Ascending aorta (tissue), 2 donors: ENCODE measurements at regions not wholly inside any gene's neighbourhood (a gene's known extent, or its start where the extent isn't known, plus 50 kb on each side); places are given as distances from the start of the nearest gene placed in this dataset.

ENCODE experiments used
- DNase-seq, 2 donors: peaks; one replicate each; pipeline ENCODE4 v3.0.0-alpha.2; 2019; ENCODE audit warnings: low spot score in 2 of 2
- H3K27ac ChIP-seq, 2 donors: fragments of 200-600 bp; sonication (generic); one replicate each; pipeline ENCODE4 v1.5.1; 2016 to 2017; ENCODE audit warnings: mild to moderate bottlenecking in 1 of 2
- H3K27me3 ChIP-seq: fragments of 200-600 bp; sonication (generic); one replicate; pipeline ENCODE4 v1.5.1; 2017
- H3K36me3 ChIP-seq, 2 donors: fragments of 200-600 bp; sonication (generic); one replicate each; pipeline ENCODE4 v1.5.1; 2016
- H3K4me1 ChIP-seq, 2 donors: fragments of 200-600 bp; sonication (generic); one replicate each; pipeline ENCODE4 v1.5.1; 2016 to 2017; ENCODE audit warnings: mild to moderate bottlenecking in 1 of 2
- H3K4me3 ChIP-seq, 2 donors: fragments of 200-600 bp; sonication (generic); one replicate each; pipeline ENCODE4 v1.5.1; 2016 to 2017; ENCODE audit warnings: mild to moderate bottlenecking in 1 of 2
- H3K9me3 ChIP-seq, 2 donors: fragments of 200-600 bp; sonication (generic); one replicate each; pipeline ENCODE4 v1.5.1; 2016
- intact Hi-C: fragments of 100-400 bp; cut with DNase I; formaldehyde crosslinking; loops from one replicate; pipeline ENCODE4 v1.15.1; 2023
- TF ChIP-seq, protein P1 (sequence below), 3 experiments: fragments of 200-600 bp in 2 of 3; fragments of 450-650 bp in 1 of 3; sonication (generic) in 2 of 3; IDR thresholded peaks; one replicate each; pipeline ENCODE4 v1.5.1; 2016 to 2019; ENCODE audit warnings: antibody characterized with exemption in 3 of 3, mild to moderate bottlenecking in 1 of 3, moderate library complexity in 1 of 3

- Histone ChIP-seq H3K4me3 (no peak overlapping the region), H3K27me3 (no peaks in the 10 kb centered on the region), H3K4me1 (no peaks in the 10 kb centered on the region), H3K27ac (no peak overlapping the region), H3K36me3 (no peaks in the 10 kb centered on the region), H3K9me3 (no peaks in the 10 kb centered on the region)
- DNase-seq = no peak
- intact Hi-C loops = no loop called here
- TF ChIP-seq, protein P1, sequence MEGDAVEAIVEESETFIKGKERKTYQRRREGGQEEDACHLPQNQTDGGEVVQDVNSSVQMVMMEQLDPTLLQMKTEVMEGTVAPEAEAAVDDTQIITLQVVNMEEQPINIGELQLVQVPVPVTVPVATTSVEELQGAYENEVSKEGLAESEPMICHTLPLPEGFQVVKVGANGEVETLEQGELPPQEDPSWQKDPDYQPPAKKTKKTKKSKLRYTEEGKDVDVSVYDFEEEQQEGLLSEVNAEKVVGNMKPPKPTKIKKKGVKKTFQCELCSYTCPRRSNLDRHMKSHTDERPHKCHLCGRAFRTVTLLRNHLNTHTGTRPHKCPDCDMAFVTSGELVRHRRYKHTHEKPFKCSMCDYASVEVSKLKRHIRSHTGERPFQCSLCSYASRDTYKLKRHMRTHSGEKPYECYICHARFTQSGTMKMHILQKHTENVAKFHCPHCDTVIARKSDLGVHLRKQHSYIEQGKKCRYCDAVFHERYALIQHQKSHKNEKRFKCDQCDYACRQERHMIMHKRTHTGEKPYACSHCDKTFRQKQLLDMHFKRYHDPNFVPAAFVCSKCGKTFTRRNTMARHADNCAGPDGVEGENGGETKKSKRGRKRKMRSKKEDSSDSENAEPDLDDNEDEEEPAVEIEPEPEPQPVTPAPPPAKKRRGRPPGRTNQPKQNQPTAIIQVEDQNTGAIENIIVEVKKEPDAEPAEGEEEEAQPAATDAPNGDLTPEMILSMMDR (IDR thresholded peaks at IDR 0.05) = no peak
These were observed 340.0 kb downstream of the FBXW7 start for GRCh38 chr4:152195888-152196287.

- H3K27me3 ChIP-seq = no peaks in the 10 kb centered on the region
- intact Hi-C loops = no loop called here
- no peak for DNase-seq
- no peaks in the 10 kb centered on the region for H3K36me3 ChIP-seq
- TF ChIP-seq, protein P1 (IDR thresholded peaks at IDR 0.05) = no peak
- H3K9me3 ChIP-seq = no peaks in the 10 kb centered on the region
- no peak overlapping the region for H3K4me3 ChIP-seq
- H3K4me1 ChIP-seq = no peaks in the 10 kb centered on the region
- no peak overlapping the region for H3K27ac ChIP-seq
These were observed 342.8 kb downstream of the FBXW7 start for GRCh38 chr4:152193059-152193458.

- Histone ChIP-seq H3K9me3 (no peaks in the 10 kb centered on the region), H3K4me1 (no peaks in the 10 kb centered on the region), H3K4me3 (no peak overlapping the region), H3K36me3 (no peaks in the 10 kb centered on the region), H3K27ac (no peak overlapping the region), H3K27me3 (no peaks in the 10 kb centered on the region)
- TF ChIP-seq, protein P1 (IDR thresholded peaks at IDR 0.05) = no peak
- intact Hi-C loops = no loop called here
- no peak for DNase-seq
These were observed 345.0 kb downstream of the FBXW7 start for GRCh38 chr4:152190907-152191306.

DNA sequence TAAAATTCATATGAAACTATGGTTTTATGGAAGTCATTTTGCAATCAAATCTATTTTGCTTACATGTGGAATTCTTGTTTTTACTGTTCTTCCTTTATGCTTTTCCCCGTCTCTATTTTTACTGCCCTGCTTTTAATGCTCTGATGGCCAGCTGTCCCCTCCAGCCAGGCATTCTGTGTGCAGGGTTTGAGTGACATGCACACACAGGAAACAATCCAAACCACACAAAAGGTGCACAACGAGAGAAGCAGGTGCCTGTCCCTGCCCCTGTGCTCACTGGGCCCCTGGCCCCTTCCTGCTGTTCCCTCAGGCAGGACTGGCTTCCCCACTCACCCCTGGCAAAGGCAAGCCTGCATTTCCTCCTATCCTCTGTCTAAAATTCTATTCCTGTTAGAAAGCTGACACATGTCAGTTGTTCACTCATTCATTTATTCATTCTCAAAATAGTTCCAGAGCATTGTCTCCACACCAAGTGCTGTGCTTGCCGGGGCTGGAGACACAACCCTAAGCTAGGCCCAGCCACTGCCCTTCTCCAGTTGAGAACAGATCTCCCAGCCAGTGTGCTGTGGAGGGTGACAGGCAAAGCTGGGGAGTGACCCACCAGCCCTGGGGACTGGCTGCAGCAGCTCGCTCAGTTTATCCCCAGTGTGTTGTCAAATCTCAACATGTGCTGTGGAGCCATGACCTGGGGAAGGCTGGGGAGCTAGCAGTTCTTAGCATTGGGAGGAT lies 346.3 kb downstream of the FBXW7 start:
- no peaks in the 10 kb centered on the region for H3K36me3 ChIP-seq
- no peaks in the 10 kb centered on the region for H3K27me3 ChIP-seq
- no peaks in the 10 kb centered on the region for H3K4me1 ChIP-seq
- intact Hi-C loops = no loop called here
- no peak overlapping the region for H3K4me3 ChIP-seq
- no peak for DNase-seq
- H3K27ac ChIP-seq = no peak overlapping the region
- no peaks in the 10 kb centered on the region for H3K9me3 ChIP-seq
- TF ChIP-seq, protein P1 (IDR thresholded peaks at IDR 0.05) = no peak

DNA sequence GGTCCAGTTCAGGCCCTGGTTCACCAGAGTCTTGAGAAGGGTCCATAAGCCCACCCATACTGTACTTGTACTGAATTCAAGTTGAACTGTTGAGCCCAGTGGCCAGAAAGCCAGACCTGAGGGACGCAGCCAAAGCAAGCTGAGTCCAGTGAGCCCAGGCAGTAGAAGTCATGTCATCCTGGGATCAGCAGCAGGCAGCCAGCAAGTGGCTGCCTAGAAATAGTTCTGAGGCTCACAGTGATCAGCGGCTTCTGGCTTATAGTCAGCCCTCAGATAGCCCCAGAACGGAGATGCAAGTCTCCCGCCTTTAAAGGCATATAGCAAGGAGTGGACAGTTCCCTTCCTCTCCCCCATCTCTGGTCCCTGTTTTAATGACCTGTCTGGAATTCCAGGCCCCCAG lies 347.1 kb downstream of the FBXW7 start:
- no peaks in the 10 kb centered on the region for H3K9me3 ChIP-seq

More for the DNA sequence above, 347.1 kb downstream of the FBXW7 start:
- intact Hi-C loops = no loop called here
- no peaks in the 10 kb centered on the region for H3K27me3 ChIP-seq
- no peak overlapping the region for H3K4me3 ChIP-seq
- H3K27ac ChIP-seq = no peak overlapping the region
- TF ChIP-seq, protein P1 (IDR thresholded peaks at IDR 0.05) = no peak
- H3K36me3 ChIP-seq = no peaks in the 10 kb centered on the region
- H3K4me1 ChIP-seq = no peaks in the 10 kb centered on the region
- no peak for DNase-seq
